KMS-11 (cell line): ENCODE measurements at regions not wholly inside any gene's neighbourhood (a gene's known extent, or its start where the extent isn't known, plus 50 kb on each side); places are given as distances from the start of the nearest gene placed in this dataset.

Experiments
- H2AFZ ChIP-seq: fragments of 200-600 bp; sonication (generic); 2 replicates; pipeline ENCODE4 v1.6.1; 2016; ENCODE audit warnings: antibody characterized with exemption, mixed run types, low read depth
- H3K27ac ChIP-seq: fragments of 200-600 bp; sonication (generic); 2 replicates; pipeline ENCODE4 v1.6.1; 2016; ENCODE audit warnings: mild to moderate bottlenecking, mixed run types
- H3K27me3 ChIP-seq: fragments of 200-600 bp; sonication (generic); 2 replicates; pipeline ENCODE4 v1.6.1; 2017; ENCODE audit warnings: mild to moderate bottlenecking, low read depth, mixed run types, moderate library complexity; ENCODE audit not compliant: insufficient read depth
- H3K36me3 ChIP-seq: fragments of 200-600 bp; sonication (generic); 2 replicates; pipeline ENCODE4 v1.6.1; 2017; ENCODE audit warnings: mild to moderate bottlenecking, mixed run types; ENCODE audit not compliant: insufficient read depth
- H3K4me1 ChIP-seq: fragments of 200-600 bp; sonication (generic); 2 replicates; pipeline ENCODE4 v1.6.1; 2016; ENCODE audit warnings: mild to moderate bottlenecking, low read depth, mixed run types; ENCODE audit not compliant: poor library complexity, severe bottlenecking
- H3K4me2 ChIP-seq: fragments of 200-600 bp; sonication (generic); 2 replicates; pipeline ENCODE4 v1.7.0; 2016; ENCODE audit warnings: mild to moderate bottlenecking, mixed run types
- H3K4me3 ChIP-seq: fragments of 200-600 bp; sonication (generic); IDR thresholded peaks from 2 replicates; pipeline ENCODE4 v1.6.1; 2017; ENCODE audit warnings: low read depth, low read length, mixed read lengths; ENCODE audit not compliant: insufficient read depth
- H3K79me2 ChIP-seq: fragments of 200-600 bp; sonication (generic); 2 replicates; pipeline ENCODE4 v1.6.1; 2016; ENCODE audit warnings: low read depth, mixed run types; ENCODE audit not compliant: insufficient read depth
- H3K9ac ChIP-seq: fragments of 200-600 bp; sonication (generic); 2 replicates; pipeline ENCODE4 v1.6.1; 2016; ENCODE audit warnings: mild to moderate bottlenecking, mixed run types
- H4K20me1 ChIP-seq: fragments of 200-600 bp; sonication (generic); 2 replicates; pipeline ENCODE4 v1.6.1; 2016; ENCODE audit warnings: mild to moderate bottlenecking, mixed run types; ENCODE audit not compliant: insufficient read depth
- CTCF ChIP-seq: fragments of 200-600 bp; sonication (generic); conservative IDR thresholded peaks from 2 replicates; pipeline ENCODE4 v1.6.1; 2017; ENCODE audit warnings: low read depth, mild to moderate bottlenecking, antibody characterized with exemption, low read length, moderate library complexity, mixed read lengths

- Histone ChIP-seq H3K9ac (no peak overlapping the region), H3K4me1 (no peaks in the 10 kb centered on the region), H3K27ac (no peak overlapping the region), H4K20me1 (no peaks in the 10 kb centered on the region), H3K4me3 (no peak overlapping the region), H2AFZ (no peak overlapping the region), H3K36me3 (no peaks in the 10 kb centered on the region), H3K27me3 (no peaks in the 10 kb centered on the region), H3K79me2 (no peaks in the 10 kb centered on the region), H3K4me2 (no peak overlapping the region)
- TF ChIP-seq CTCF = no peak
These were observed 397.2 kb upstream of the FANCL start for GRCh38 chr2:58638256-58638805.

- no peak overlapping the region for H3K4me3 ChIP-seq
- no peaks in the 10 kb centered on the region for H4K20me1 ChIP-seq
- no peak overlapping the region for H3K4me2 ChIP-seq
- H3K4me1 ChIP-seq = no peaks in the 10 kb centered on the region
- no peaks in the 10 kb centered on the region for H3K79me2 ChIP-seq
- H3K36me3 ChIP-seq = no peaks in the 10 kb centered on the region
- TF ChIP-seq CTCF = no peak
- H3K9ac ChIP-seq = no peak overlapping the region
- no peaks in the 10 kb centered on the region for H3K27me3 ChIP-seq
- no peak overlapping the region for H3K27ac ChIP-seq
- H2AFZ ChIP-seq = no peak overlapping the region
These were observed 395.7 kb upstream of the FANCL start for GRCh38 chr2:58636872-58637271.

- no peaks in the 10 kb centered on the region for H4K20me1 ChIP-seq
- H3K27ac ChIP-seq = no peak overlapping the region
- H3K4me1 ChIP-seq = no peaks in the 10 kb centered on the region
- TF ChIP-seq CTCF = no peak
- H2AFZ ChIP-seq = no peak overlapping the region
- H3K4me3 ChIP-seq = no peak overlapping the region
- no peak overlapping the region for H3K4me2 ChIP-seq
- H3K36me3 ChIP-seq = no peaks in the 10 kb centered on the region
- no peaks in the 10 kb centered on the region for H3K27me3 ChIP-seq
- H3K9ac ChIP-seq = no peak overlapping the region
- no peaks in the 10 kb centered on the region for H3K79me2 ChIP-seq
These were observed 394.8 kb upstream of the FANCL start for GRCh38 chr2:58635801-58636375.

- Histone ChIP-seq H3K36me3 (no peaks in the 10 kb centered on the region), H3K27me3 (no peaks in the 10 kb centered on the region), H2AFZ (no peak overlapping the region), H3K4me1 (no peaks in the 10 kb centered on the region), H3K4me2 (no peak overlapping the region), H4K20me1 (no peaks in the 10 kb centered on the region), H3K9ac (no peak overlapping the region), H3K27ac (no peak overlapping the region), H3K79me2 (no peaks in the 10 kb centered on the region), H3K4me3 (no peak overlapping the region)
- no peak for TF ChIP-seq CTCF
These were observed 393.7 kb upstream of the FANCL start for GRCh38 chr2:58634653-58635370.
